MM.1S (cell line): ENCODE measurements at regions not wholly inside any gene's neighbourhood (a gene's known extent, or its start where the extent isn't known, plus 50 kb on each side); places are given as distances from the start of the nearest gene placed in this dataset.

Source experiments
- CTCF ChIP-seq: fragments of 300-600 bp; sonication (generic); IDR thresholded peaks from 2 replicates; pipeline ENCODE4 v1.5.1; 2016; ENCODE audit warnings: antibody characterized with exemption, low read length, mixed read lengths
- EZH2 ChIP-seq: fragments of 300-600 bp; sonication (generic); optimal IDR thresholded peaks from 2 replicates; pipeline ENCODE3; 2017; ENCODE audit warnings: low read depth, mild to moderate bottlenecking, antibody characterized with exemption, low read length, mixed read lengths
- EZH2phosphoT487 ChIP-seq: fragments of 300-600 bp; sonication (generic); IDR thresholded peaks from 2 replicates; pipeline ENCODE4 v1.6.1; 2018; ENCODE audit warnings: antibody characterized with exemption, low read length

DNA sequence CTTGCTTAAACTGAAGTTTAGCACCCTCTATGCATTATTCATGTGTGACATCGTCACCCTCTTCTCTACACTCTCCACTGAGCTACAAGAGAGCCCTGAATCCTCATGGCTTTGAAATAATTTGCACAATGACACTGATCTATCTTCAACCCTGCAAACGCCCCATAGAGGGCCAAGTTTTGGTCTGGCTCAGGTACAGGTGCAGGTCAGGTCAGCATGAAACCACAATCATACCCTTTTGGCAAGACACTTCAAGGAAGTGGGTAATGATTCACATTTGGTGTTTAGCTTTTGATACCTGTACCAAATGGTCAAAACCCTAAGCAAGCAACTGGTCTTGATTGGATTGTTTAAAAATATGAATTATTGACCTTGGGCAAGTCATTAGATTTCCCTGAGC, 122.2 kb upstream of the CADM1 start:
- TF ChIP-seq CTCF (no peak), EZH2 (no peak), EZH2phosphoT487 (no peak)
